Activated CD8-positive, alpha-beta memory T cell treated with anti-CD3 and anti-CD28 coated beads, Interleukin-2, amount 50 U/mL, for 4 hours (primary cell): ENCODE measurements at regions not wholly inside any gene's neighbourhood (a gene's known extent, or its start where the extent isn't known, plus 50 kb on each side); places are given as distances from the start of the nearest gene placed in this dataset.

Experiments used
- DNase-seq: peaks from one replicate; pipeline ENCODE4 v3.0.0-alpha.2; 2020

- DNase-seq: no peak
These were observed 432.4 kb downstream of the TNS1 start for GRCh38 chr2:217570394-217570793.

DNA sequence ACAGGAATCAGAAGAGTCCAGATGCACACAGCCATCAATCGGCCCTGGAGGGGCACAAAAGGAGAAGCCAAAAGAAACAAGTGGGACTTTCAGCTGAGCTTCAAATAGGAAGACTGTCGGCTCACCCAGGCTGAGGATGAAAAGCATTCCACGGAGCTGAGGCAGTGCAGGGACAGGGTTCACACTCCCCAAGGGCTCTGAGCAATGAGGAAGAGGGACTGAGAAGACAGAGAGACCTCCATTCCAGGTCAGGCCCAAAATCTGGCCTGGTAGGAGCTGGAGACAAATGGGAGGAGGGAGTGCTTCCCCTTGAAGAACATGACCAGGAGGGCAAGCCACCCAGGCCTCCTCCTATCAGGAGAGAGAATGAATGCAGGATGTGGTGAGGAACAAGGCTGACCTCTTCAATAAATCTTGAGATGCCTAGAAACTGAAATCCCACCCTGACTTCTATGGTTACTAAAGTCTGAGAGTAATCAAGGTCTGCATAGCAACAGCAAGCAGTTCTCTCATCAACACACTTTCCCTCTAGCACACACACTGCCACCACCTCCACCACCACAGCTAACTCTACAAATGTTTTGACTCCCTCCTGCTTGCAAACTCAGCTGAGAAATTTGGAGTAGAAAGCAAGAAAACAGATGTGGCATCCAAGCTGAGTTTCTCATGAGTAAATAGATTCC is 434.4 kb downstream of the TNS1 start:
- no peak for DNase-seq

DNA sequence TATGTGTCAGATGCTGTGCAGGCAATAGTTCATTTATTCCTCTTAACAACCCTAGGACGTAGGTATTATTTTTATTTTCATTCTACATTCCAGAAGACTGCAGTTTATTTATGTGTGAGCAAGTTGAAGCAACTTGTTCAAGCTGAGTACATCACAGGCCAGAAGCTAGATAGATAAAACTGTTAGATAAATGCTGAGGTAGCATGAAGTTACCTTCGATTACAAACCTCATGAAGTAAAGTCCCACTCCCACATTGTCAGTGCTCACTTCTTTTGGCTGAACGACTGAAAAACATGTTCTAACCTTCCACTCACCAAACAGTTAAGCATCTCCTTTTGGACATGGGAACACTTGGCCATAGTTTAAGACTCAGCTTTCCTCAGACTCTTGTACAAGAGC is 439.2 kb downstream of the TNS1 start:
- DNase-seq: no peak

DNA sequence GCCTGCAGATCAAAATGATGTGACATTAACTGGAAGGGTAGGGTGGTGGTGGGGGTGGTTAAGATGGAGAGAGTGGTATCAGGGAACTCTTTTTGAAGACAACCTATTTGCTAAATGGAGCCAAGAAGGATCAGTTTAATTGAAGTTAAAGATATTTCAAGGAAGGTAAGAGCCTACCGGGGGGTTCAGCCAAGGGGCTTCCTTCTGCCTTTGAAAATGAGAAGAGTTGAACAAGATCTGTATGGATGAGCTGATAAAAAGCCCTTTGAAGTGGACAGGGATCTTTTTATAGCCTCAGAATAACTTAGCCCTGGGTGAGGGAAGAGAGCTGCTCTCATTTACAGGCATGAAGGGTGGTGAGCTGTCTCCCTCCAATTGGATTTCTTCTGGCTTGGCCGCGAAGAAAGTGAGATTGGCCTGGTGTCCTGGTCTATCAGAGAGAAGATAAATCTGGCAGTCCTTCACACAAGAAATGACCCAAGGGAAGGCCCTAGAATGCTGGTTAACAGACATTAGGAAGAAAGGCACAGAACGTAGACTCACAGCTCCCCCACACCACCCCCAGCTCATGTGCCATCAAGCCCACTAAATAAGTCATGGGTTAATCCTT is 439.8 kb downstream of the TNS1 start:
- no peak for DNase-seq

DNA sequence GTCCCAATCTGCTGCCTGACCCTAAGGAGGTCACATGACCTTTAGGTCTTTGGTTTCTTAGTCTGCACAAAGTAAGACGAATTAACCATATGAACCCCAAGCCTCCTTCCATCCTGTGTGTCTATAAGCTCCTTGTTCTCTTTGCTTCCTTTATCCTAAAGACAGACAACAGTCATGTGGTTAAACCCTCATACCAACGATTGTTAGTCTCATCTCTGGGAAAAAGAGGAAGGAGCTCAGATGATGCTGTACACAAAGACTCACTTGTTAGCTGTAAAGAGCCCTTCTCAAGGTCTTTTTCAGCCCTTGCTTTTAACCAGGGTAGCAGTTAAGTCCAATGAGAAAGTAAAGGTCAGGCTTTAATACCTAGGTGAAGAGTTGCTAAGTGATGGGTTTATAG is 443.7 kb downstream of the TNS1 start:
- no peak for DNase-seq

- DNase-seq: no peak
These were observed 447.5 kb downstream of the TNS1 start for GRCh38 chr2:217555081-217555876.

GRCh38 chr2:217553679-217554078 is 449.1 kb downstream of the TNS1 start:
- DNase-seq: no peak

DNA sequence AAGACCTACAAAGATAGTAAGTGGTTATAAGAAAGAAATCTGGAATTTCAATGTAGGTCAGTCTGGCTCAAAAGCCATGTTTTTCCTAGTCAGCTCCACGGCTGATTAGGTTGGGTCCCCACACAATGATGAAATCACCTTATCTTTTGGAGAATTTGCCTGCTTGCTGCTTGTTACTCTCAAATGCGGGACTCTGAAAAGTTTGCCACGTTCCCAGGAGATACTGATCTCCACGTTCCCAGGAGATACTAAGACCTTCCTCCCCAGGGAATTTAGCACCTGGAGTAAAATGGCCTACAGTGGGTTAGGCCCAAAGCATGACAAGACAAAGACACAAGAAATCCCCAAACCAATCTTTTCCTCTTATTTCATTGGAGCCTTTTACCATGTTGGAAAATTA is 449.6 kb downstream of the TNS1 start:
- no peak for DNase-seq

- no peak for DNase-seq
These were observed 450.7 kb downstream of the TNS1 start for GRCh38 chr2:217552081-217552480.

DNA sequence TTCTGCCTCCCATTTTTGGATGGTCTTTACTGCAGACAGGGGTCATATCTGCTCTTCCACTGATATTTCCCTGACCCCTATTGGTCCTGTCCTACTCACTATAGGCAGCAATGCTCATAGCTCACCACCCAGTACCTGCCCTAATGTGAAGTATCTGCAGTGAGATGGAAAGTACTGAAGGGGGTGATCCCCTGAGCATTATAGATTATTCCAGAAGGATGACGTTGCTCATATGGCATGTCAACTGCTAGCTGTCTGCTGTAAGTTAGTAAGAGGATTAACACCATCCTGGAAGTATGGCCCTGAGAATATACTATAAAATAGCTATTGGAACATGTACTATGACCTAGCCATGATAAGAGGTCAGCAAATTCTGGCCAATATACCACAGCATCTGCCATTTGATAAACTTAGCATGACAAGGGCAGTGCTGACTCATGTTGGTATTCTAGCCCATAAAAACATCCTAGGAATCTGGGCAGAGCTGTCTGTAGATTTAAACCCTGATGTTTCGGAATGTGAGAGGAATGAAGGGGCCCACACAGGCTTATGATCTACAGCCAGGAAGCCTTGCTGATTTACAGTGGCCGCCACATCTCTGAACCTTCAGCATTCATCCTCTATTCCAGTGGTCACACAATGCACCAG is 451.4 kb downstream of the TNS1 start:
- no peak for DNase-seq

DNA sequence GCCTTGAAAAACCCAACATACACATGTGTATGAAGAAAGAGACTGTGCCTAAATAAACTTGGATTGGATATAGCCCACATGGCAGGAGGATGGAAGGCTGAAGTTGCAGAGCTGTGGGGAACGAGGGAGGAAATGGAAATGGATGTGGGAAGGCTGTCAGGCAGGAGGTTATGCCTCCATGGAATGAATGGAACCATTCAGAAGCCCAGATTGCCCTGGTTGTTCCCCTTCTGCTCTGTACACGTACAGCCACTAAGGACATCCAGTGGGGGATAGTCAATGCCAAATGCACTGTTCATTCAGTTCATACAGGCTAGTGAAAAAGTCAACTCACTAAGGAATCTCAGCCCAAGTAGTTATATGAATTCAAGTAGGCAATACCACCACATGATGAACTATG is 463.7 kb downstream of the TNS1 start:
- no peak for DNase-seq

- no peak for DNase-seq
These were observed 464.1 kb downstream of the TNS1 start for GRCh38 chr2:217538719-217539118.

GRCh38 chr2:217535957-217536708 is 466.7 kb downstream of the TNS1 start:
- no peak for DNase-seq

DNA sequence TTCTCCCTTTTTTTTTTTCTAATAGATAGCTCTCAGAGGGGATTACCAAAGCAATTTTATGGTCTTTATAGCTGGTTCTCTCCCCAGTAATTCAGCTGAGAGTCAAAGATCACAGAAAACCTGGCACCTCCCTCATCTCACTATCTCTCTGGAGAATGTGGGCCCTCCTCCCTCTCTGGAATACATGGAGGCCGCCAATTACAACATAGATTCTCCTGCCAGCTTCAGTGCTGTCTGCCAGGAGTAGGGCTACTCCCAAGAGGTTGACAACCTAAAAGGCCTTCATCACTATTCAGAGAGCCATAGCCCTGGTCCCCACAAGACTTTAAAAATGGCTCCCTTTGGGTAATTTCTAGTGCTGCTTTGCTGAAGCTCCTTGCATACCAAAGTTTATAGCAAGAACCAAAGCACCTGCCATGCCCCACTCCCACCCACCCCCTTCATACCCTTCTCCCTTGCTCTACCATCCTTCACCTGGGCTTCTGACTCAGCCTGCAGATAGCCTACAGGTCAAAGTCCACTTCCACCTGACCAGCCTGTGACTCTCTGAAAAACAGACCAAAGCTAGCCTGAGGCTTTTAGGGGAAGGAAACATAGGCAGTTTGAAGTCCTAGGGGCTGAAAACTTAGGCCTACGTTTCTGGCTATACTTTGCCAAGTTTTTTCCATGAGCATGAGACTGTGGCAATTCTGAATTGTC is 472.3 kb downstream of the TNS1 start:
- DNase-seq: no peak

GRCh38 chr2:217529271-217529670 is 473.5 kb downstream of the TNS1 start:
- DNase-seq: no peak

DNA sequence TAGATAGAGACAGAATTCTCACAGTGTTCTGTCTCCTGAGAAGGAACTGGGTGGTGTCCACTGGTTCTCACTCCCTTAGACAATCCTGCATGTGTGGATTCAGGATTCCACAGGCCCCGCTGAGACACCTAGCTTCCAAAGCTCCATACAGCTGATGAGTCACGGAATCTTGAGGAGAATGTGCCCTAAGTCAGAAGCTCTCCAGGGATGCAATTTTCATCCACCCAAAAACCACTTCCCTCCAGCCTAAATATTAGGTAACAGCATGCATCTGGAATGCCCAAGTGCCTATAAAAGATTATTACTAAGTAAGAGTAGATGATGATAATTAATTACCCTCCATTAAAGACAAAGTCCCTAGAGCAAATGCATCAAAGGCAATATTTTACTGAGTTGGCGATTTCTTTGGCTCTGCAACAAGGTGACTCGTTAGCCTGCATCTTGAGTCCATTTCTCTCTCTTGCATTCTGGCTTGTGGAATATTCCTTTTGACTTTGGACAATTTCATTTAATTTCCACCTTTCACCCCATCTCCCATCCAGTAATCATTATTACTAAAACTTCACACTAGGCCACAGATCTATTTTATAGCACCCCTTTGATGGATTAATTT is 475.1 kb downstream of the TNS1 start:
- DNase-seq: no peak

DNA sequence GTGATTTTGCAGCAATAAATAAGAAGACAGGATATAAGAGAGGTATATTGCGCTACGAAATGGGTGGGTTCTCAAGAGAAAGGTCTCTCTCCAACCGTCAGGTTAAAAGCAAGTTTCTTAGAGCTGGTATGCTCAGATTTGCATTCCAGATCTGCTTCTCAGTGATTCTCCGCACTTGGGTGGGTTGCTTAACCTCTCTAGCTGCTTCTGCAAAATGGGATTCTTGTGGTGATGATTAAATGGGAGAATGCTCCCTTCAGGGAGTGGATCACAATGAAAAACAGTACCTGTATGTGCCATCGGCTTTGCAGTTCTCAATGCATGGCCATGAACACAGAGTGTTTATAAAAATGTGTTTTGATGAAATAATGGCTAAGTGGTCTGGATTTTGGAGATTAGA is 477.7 kb downstream of the TNS1 start:
- DNase-seq: no peak

DNA sequence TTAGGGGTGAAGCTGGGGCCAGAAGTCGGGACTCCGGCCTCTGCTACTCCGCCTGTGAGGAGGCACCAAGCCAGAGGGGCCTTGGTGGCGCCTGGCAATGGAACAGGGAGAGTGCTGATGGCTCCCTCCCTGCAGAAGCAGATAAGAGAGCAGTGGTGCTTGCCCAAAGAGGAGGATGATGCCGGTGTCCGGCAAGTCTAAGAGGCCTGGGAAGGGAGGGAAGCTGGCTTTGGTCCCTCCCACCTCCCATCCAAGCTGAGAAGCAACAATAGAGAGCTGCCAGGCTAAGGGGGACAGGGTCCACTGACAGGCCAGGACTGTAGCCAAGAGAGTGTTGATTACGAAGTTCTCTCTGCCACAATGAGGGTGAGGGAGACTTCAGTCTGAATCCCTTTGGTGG is 479.5 kb downstream of the TNS1 start:
- DNase-seq: no peak

DNA sequence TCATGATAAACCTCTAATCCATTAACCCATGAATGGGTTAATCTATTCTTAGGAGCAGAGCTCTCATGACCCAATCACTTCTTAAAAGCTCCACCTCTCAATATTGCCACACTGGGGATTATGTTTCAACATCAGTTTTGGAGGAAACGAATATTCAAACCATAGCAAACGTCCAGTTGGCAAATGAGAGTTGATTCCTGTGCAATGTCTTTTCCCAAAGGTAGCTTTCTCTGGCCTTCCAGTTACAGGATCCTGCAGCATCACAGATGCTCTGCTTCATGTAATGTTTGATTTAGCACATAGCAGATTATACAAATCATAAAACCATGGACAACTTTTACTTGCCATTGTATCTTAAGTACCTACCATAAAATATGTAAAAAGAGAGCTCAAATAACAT is 481.0 kb downstream of the TNS1 start:
- DNase-seq: no peak

DNA sequence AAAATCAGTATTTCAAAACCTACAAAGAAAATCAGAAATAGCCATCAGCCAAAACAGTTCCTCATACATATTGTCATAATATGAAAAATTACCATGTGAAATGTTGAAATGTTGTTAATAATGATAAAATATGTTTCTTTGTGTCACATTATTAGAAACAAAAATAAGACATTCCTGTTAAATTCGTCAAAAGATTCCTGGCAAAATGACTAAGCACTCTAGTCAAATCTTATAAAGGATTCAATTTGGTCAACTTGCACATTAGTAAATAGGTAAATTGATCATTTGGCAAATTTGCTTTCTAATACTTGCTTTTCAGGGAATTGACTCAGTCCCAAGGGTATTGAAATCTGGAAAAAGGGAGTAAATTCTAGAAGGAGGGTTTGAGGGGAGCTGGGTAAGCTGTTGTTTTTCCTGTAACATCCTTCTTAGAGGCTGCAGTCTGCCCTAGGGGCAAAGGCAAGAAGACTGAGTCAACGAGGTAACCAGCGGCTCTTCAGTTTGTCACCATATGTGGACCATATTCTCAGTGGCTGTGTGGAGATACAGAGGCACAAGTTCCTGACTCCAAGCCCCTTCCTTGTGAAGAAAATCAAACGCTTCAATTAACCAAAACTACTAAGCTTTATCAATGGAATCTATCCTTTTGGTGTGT is 482.3 kb downstream of the TNS1 start:
- no peak for DNase-seq

- no peak for DNase-seq
These were observed 485.4 kb downstream of the TNS1 start for GRCh38 chr2:217517402-217517801.
